ENCODE measurements at regions not wholly inside any gene's neighbourhood (a gene's known extent, or its start where the extent isn't known, plus 50 kb on each side); places are given as distances from the start of the nearest gene placed in this dataset.

GRCh38 chr15:62472616-62473299 is 307.7 kb upstream of the C2CD4B start:
- DNase-seq (ENCODE audit: low spot score) = no peak

GRCh38 chr15:62474021-62474770 is 309.1 kb upstream of the C2CD4B start:
- DNase-seq (ENCODE audit: low spot score) = no peak

- no peak for DNase-seq (ENCODE audit: low spot score)
These were observed 309.7 kb upstream of the C2CD4B start for GRCh38 chr15:62474771-62475124.

GRCh38 chr15:62475591-62475990 is 310.5 kb upstream of the C2CD4B start:
- no peak for DNase-seq (ENCODE audit: low spot score)

GRCh38 chr15:62476163-62476562 is 311.1 kb upstream of the C2CD4B start:
- no peak for DNase-seq (ENCODE audit: low spot score)

GRCh38 chr15:62477929-62478328 is 312.8 kb upstream of the C2CD4B start:
- DNase-seq (ENCODE audit: low spot score) = no peak

GRCh38 chr15:62482785-62483429 is 317.8 kb upstream of the C2CD4B start:
- peak; percentile 4 for DNase-seq (ENCODE audit: low spot score)

GRCh38 chr15:62483814-62484213 is 318.7 kb upstream of the C2CD4B start:
- DNase-seq (ENCODE audit: low spot score) = no peak

- DNase-seq (ENCODE audit: low spot score) = no peak
These were observed 320.2 kb upstream of the C2CD4B start for GRCh38 chr15:62485170-62485720.

- DNase-seq (ENCODE audit: low spot score) = no peak
These were observed 321.0 kb upstream of the C2CD4B start for GRCh38 chr15:62486041-62486440.

GRCh38 chr15:62488387-62488786 is 323.3 kb upstream of the C2CD4B start:
- no peak for DNase-seq (ENCODE audit: low spot score)

- DNase-seq (ENCODE audit: low spot score) = no peak
These were observed 326.6 kb upstream of the C2CD4B start for GRCh38 chr15:62491642-62492041.

- DNase-seq (ENCODE audit: low spot score) = no peak
These were observed 327.8 kb upstream of the C2CD4B start for GRCh38 chr15:62492900-62493299.

GRCh38 chr15:62494197-62494596 is 329.1 kb upstream of the C2CD4B start:
- DNase-seq (ENCODE audit: low spot score) = no peak

- DNase-seq (ENCODE audit: low spot score) = no peak
These were observed 330.9 kb upstream of the C2CD4B start for GRCh38 chr15:62495670-62496614.

GRCh38 chr15:62497356-62497755 is 332.3 kb upstream of the C2CD4B start:
- no peak for DNase-seq (ENCODE audit: low spot score)

GRCh38 chr15:62498278-62498677 is 333.2 kb upstream of the C2CD4B start:
- no peak for DNase-seq (ENCODE audit: low spot score)

- no peak for DNase-seq (ENCODE audit: low spot score)
These were observed 333.6 kb upstream of the C2CD4B start for GRCh38 chr15:62498712-62499111.

- DNase-seq (ENCODE audit: low spot score) = no peak
These were observed 335.2 kb upstream of the C2CD4B start for GRCh38 chr15:62500325-62500724.

GRCh38 chr15:62502451-62502850 is 337.4 kb upstream of the C2CD4B start:
- DNase-seq (ENCODE audit: low spot score) = no peak

GRCh38 chr15:62503451-62503850 is 338.4 kb upstream of the C2CD4B start:
- DNase-seq (ENCODE audit: low spot score) = no peak

GRCh38 chr15:62505762-62506161 is 340.7 kb upstream of the C2CD4B start:
- no peak for DNase-seq (ENCODE audit: low spot score)
